ENCODE measurements at regions not wholly inside any gene's neighbourhood (a gene's known extent, or its start where the extent isn't known, plus 50 kb on each side); places are given as distances from the start of the nearest gene placed in this dataset.

DNA sequence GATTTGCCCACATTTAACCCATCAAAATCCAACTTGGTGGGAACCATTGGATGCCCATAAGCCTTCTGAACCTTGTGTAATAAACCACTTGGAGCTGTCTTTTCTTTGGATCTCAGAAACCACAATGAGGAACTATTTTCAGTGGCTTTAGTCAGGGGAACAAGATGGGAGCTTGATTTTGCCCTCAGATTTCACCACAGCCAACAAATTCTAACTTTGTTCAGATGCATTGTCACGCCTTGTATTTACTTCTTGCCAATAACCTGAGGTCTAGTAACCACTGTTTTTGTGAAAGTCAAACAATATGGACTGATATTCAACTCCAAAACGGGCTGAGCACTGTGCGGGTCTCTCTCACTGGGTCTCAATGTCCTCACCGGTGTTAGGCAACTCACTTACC lies 508.2 kb downstream of the TNS1 start:
- Histone ChIP-seq H3K4me3 (ENCODE audit: low read length) (no peak overlapping the region), H3K27ac (ENCODE audit: low read length) (no peak overlapping the region), H3K36me3 (ENCODE audit: control insufficient read depth, insufficient read depth, low read length) (no peaks in the 10 kb centered on the region), H3K9me3 (ENCODE audit: control insufficient read depth, insufficient read depth, low read length) (no peaks in the 10 kb centered on the region), H3K27me3 (ENCODE audit: control insufficient read depth, insufficient read depth, low read length) (no peaks in the 10 kb centered on the region), H3K4me1 (ENCODE audit: control insufficient read depth, insufficient read depth, low read length) (no peaks in the 10 kb centered on the region)
- no peak for DNase-seq (ENCODE audit: low read depth, low spot score)
- no CpG with 5 or more reads among the region's 4 CpGs for WGBS (ENCODE audit: insufficient coverage, insufficient read length)

DNA sequence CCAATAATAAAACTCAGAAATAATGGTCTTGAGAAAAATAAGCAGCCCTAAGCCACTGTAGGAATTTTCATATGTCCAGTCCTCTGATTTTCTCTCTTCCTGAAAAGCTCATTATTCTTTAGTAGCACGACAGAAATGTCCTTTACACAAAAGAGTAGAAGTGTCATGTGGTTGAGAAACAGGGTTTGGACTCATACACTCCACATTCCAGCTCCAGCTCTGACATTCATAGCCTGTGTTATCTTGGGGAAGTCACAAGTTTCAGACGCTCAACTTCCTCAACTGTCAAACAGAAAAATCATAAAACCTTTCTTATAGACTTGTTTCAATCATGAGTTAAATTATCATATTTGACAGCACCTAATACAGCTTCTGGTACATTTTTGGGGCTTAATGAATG lies 511.5 kb downstream of the TNS1 start:
- H3K27me3 ChIP-seq (ENCODE audit: control insufficient read depth, insufficient read depth, low read length) = no peaks in the 10 kb centered on the region
- DNase-seq (ENCODE audit: low read depth, low spot score) = no peak

DNA sequence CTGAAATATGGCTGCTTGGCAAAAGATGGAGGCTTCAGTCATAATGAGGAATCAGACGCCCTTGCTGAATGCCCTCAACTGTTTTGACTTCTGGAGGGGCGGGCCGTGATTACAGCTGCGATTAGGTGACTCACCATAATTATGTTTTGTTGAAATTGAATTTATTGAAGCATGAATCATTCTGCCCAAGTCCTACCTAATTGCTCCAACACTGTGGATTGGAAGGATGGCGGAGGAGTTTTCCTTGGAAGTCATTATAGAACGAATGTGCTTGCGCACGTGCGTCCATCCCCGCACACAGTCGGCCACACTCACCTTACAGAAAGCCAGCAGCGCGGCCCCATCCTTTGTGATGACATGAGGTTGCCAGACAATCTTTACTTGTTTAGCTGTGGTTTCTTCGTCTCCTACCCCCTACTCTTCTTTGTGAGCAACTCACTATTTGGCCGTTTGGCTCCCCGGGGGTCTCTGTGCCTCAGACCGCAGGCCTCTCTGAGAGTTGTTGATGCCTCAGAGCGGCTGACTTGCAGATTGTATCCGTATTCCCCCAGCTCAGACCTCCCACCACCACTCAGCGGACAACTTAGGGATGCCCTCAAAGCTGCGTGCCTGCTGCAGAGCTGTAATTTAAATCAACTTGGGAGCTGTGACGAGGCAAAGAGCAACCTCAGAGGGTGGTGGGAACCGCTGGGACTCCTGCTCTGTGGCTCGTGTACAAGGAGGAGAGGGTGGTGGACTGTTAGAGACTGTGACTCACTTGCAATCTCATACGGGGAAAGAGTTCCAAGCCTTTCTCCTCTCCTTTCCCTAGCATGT lies 513.4 kb downstream of the TNS1 start:
- no peak for DNase-seq (ENCODE audit: low read depth, low spot score)
- Histone ChIP-seq H3K36me3 (ENCODE audit: control insufficient read depth, insufficient read depth, low read length) (no peaks in the 10 kb centered on the region), H3K9me3 (ENCODE audit: control insufficient read depth, insufficient read depth, low read length) (no peaks in the 10 kb centered on the region), H3K27me3 (ENCODE audit: control insufficient read depth, insufficient read depth, low read length) (no peaks in the 10 kb centered on the region), H3K4me3 (ENCODE audit: low read length) (no peak overlapping the region), H3K4me1 (ENCODE audit: control insufficient read depth, insufficient read depth, low read length) (no peaks in the 10 kb centered on the region), H3K27ac (ENCODE audit: low read length) (no peak overlapping the region)
- WGBS (ENCODE audit: insufficient coverage, insufficient read length) = no CpG with 5 or more reads among the region's 25 CpGs

More for the DNA sequence above, 511.5 kb downstream of the TNS1 start:
- no peaks in the 10 kb centered on the region for H3K9me3 ChIP-seq (ENCODE audit: control insufficient read depth, insufficient read depth, low read length)
- no peak overlapping the region for H3K27ac ChIP-seq (ENCODE audit: low read length)
- no peaks in the 10 kb centered on the region for H3K36me3 ChIP-seq (ENCODE audit: control insufficient read depth, insufficient read depth, low read length)
- no peak overlapping the region for H3K4me3 ChIP-seq (ENCODE audit: low read length)
- no CpG with 5 or more reads among the region's 2 CpGs for WGBS (ENCODE audit: insufficient coverage, insufficient read length)
- H3K4me1 ChIP-seq (ENCODE audit: control insufficient read depth, insufficient read depth, low read length) = no peaks in the 10 kb centered on the region

DNA sequence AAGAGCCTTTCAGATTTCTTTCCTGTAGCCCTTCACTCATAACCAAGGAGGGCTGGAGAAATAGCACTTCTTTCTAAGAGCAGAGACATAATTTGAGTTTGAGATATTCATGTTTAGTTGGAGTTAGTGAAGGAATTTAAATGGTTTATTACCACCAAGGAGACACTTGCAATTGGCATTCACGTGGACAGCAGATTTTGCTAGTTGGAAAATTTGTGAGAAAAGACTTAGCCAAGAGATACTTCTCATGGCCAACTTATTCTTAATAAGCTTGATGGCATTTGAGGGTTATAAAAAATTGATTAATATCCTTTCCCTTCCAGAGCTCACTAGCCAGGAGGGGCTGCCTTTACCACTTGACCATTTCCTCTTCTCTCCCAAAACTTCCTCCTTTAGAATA lies 518.7 kb downstream of the TNS1 start:
- H3K27ac ChIP-seq (ENCODE audit: low read length) = no peak overlapping the region
- no CpG with 5 or more reads among the region's 1 CpG for WGBS (ENCODE audit: insufficient coverage, insufficient read length)
- H3K4me1 ChIP-seq (ENCODE audit: control insufficient read depth, insufficient read depth, low read length) = no peaks in the 10 kb centered on the region
- H3K27me3 ChIP-seq (ENCODE audit: control insufficient read depth, insufficient read depth, low read length) = no peaks in the 10 kb centered on the region
- H3K36me3 ChIP-seq (ENCODE audit: control insufficient read depth, insufficient read depth, low read length) = no peaks in the 10 kb centered on the region
- DNase-seq (ENCODE audit: low read depth, low spot score) = no peak
- no peak overlapping the region for H3K4me3 ChIP-seq (ENCODE audit: low read length)
- H3K9me3 ChIP-seq (ENCODE audit: control insufficient read depth, insufficient read depth, low read length) = no peaks in the 10 kb centered on the region

DNA sequence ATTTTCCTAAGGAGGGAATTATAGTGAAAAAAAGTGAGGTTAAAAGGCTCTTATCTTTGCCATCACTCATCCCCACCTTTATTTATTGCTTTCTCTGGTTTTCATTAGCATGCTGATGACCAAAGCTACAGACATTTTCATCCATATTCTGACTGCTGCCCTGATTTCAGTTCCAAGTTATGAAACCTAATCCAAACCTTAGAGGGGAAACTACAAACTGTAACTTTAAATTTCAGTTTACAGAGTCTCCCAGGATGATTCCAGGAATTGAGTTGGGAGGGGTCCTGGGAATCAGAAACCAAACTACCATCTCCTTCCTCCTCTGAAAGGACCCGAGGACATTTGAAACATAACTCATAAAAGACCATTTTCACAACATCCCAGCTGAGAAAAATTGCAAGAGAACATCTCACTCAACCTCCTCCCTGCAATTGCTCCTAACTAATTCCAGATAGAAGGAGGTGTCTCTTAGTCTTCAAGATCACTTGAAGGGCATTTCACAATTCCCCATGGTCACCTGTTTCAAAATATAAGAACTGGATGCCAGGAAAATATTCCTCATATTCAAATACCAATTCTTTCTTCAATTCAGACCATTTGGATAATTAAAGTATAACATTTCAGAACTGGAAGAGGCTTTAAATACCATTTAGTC lies 520.6 kb downstream of the TNS1 start:
- no peaks in the 10 kb centered on the region for H3K36me3 ChIP-seq (ENCODE audit: control insufficient read depth, insufficient read depth, low read length)
- no peaks in the 10 kb centered on the region for H3K27me3 ChIP-seq (ENCODE audit: control insufficient read depth, insufficient read depth, low read length)
- no peak overlapping the region for H3K4me3 ChIP-seq (ENCODE audit: low read length)
- no peak overlapping the region for H3K27ac ChIP-seq (ENCODE audit: low read length)
- H3K9me3 ChIP-seq (ENCODE audit: control insufficient read depth, insufficient read depth, low read length) = no peaks in the 10 kb centered on the region
- H3K4me1 ChIP-seq (ENCODE audit: control insufficient read depth, insufficient read depth, low read length) = peaks cover 3% of the 10 kb centered on the region; the same call in 1 of the 2 replicates
- DNase-seq (ENCODE audit: low read depth, low spot score) = no peak
- no CpG with 5 or more reads among the region's 1 CpG for WGBS (ENCODE audit: insufficient coverage, insufficient read length)

DNA sequence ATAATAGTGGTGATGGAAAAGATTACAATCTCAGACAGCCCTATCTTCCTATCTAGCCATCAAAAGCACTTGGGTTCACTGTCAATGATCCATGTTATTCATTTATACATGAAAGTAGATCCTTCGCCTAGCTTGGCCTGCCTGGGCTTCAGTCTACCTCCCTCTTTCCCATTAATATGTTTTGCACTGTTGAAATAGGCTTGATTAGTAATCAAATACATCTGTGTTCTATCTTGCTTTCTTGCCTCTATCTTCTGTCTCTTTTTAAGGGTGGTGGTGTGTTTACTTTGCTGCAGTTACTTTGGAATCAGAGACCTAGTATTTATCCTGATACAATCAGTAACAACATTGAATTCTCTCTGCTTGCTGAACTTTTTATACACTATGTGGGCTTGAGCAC lies 521.2 kb downstream of the TNS1 start:
- H3K4me3 ChIP-seq (ENCODE audit: low read length) = no peak overlapping the region
- H3K36me3 ChIP-seq (ENCODE audit: control insufficient read depth, insufficient read depth, low read length) = no peaks in the 10 kb centered on the region
- no peak overlapping the region for H3K27ac ChIP-seq (ENCODE audit: low read length)
- WGBS (ENCODE audit: insufficient coverage, insufficient read length) = no CpG with 5 or more reads among the region's 1 CpG
- no peaks in the 10 kb centered on the region for H3K27me3 ChIP-seq (ENCODE audit: control insufficient read depth, insufficient read depth, low read length)
- peaks cover 3% of the 10 kb centered on the region; the same call in 1 of the 2 replicates for H3K4me1 ChIP-seq (ENCODE audit: control insufficient read depth, insufficient read depth, low read length)
- no peak for DNase-seq (ENCODE audit: low read depth, low spot score)
- no peaks in the 10 kb centered on the region for H3K9me3 ChIP-seq (ENCODE audit: control insufficient read depth, insufficient read depth, low read length)

DNA sequence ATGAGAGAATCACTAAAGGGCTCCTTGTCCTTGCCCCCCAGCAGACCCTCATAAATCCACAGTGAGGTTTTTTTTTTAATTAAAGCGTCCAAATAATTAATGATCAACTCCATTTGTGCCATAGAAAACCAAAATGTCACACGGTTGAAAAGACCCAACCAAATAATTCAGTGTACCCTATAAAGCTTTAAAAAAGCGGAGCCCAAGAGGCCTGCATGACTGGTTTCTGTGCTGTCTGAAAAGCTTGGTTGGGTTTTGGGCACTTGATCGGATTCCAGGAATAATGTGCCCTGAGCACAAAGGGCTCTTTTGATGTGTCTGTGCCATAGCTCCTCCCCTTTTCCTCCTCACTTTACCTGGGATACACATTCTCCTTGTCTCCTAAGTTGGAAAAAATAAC lies 523.2 kb downstream of the TNS1 start:
- no peak overlapping the region for H3K4me3 ChIP-seq (ENCODE audit: low read length)
- no peaks in the 10 kb centered on the region for H3K27me3 ChIP-seq (ENCODE audit: control insufficient read depth, insufficient read depth, low read length)
- peaks cover 3% of the 10 kb centered on the region; the same call in 1 of the 2 replicates for H3K4me1 ChIP-seq (ENCODE audit: control insufficient read depth, insufficient read depth, low read length)
- no peaks in the 10 kb centered on the region for H3K9me3 ChIP-seq (ENCODE audit: control insufficient read depth, insufficient read depth, low read length)
- DNase-seq (ENCODE audit: low read depth, low spot score) = no peak
- no peaks in the 10 kb centered on the region for H3K36me3 ChIP-seq (ENCODE audit: control insufficient read depth, insufficient read depth, low read length)
- no peak overlapping the region for H3K27ac ChIP-seq (ENCODE audit: low read length)
- WGBS (ENCODE audit: insufficient coverage, insufficient read length) = no CpG with 5 or more reads among the region's 4 CpGs

DNA sequence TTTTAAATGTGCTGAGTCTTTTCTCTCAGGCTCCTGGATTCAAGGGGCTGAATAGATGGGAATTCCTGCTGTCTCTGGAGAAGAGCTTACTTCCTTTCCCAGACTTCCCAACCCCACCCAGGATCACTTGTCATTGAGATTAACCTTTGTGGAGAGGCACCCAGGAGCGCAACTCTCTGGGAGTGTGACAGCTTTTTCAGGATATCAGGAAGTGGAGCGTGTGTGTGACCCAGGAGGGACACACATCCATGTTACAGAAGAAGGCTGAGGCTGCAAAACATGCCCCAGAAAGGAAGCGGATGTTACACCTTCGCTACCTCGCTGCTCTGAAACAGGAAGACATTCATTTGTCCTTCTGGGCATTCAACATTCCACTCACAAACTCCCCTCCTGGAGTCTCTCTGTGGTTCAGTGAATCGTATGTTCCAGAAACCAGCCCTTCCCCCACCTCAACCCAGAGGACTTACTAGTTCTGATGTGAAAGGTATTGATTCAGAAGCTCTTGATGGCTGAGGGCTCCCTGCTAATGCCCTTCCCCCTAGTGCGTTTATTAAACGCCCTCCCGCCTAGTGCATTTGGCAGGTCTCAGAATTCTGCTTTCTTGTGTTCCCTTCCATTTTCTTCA lies 523.9 kb downstream of the TNS1 start:
- no CpG with 5 or more reads among the region's 9 CpGs for WGBS (ENCODE audit: insufficient coverage, insufficient read length)
- no peaks in the 10 kb centered on the region for H3K27me3 ChIP-seq (ENCODE audit: control insufficient read depth, insufficient read depth, low read length)
- H3K36me3 ChIP-seq (ENCODE audit: control insufficient read depth, insufficient read depth, low read length) = no peaks in the 10 kb centered on the region
- no peak overlapping the region for H3K4me3 ChIP-seq (ENCODE audit: low read length)
- H3K4me1 ChIP-seq (ENCODE audit: control insufficient read depth, insufficient read depth, low read length) = peaks cover 3% of the 10 kb centered on the region; the same call in 1 of the 2 replicates
- no peak overlapping the region for H3K27ac ChIP-seq (ENCODE audit: low read length)
- no peak for DNase-seq (ENCODE audit: low read depth, low spot score)
- H3K9me3 ChIP-seq (ENCODE audit: control insufficient read depth, insufficient read depth, low read length) = no peaks in the 10 kb centered on the region

DNA sequence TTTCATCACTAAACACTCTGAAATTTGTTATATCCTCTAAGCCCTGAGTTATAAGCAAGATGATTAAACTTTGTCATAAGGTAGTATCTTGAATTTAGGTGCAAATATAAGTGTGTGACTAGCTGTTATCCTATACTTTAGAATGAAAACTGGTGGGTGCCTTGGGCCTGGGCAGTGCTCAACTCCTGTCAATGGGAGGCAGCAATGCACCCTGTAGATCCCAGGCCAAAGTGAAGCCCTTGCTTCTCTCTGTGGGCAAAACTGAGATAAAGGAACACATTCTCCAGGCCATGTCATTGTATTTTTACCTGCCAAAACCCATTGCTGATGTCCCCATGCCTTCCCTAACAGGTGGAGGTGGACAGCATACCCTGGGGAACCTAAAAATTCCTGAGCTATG lies 525.2 kb downstream of the TNS1 start:
- Histone ChIP-seq H3K4me1 (ENCODE audit: control insufficient read depth, insufficient read depth, low read length) (peaks cover 3% of the 10 kb centered on the region; the same call in 1 of the 2 replicates), H3K27me3 (ENCODE audit: control insufficient read depth, insufficient read depth, low read length) (no peaks in the 10 kb centered on the region), H3K27ac (ENCODE audit: low read length) (no peak overlapping the region), H3K4me3 (ENCODE audit: low read length) (no peak overlapping the region), H3K9me3 (ENCODE audit: control insufficient read depth, insufficient read depth, low read length) (no peaks in the 10 kb centered on the region), H3K36me3 (ENCODE audit: control insufficient read depth, insufficient read depth, low read length) (no peaks in the 10 kb centered on the region)
- no peak for DNase-seq (ENCODE audit: low read depth, low spot score)

DNA sequence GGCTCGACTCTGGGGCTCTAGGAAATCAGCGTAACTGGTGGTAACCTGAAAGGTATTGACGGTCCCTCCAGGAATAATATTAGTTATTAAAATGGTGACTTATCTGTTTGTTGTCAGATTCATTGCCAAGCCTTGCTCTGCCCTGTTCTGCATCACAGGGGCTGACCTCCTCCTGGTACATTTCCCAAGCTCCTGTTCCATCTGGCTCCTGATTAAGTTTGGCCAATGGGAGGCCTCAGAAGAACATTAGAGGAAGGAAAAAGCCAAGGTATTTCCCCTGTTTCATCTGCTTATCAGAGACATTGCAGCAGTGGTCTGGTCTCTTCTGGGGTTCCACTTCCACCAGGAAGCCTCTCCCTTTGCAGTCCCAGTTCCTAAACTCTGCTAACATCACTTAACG lies 527.0 kb downstream of the TNS1 start:
- no peaks in the 10 kb centered on the region for H3K27me3 ChIP-seq (ENCODE audit: control insufficient read depth, insufficient read depth, low read length)
- no peak overlapping the region for H3K4me3 ChIP-seq (ENCODE audit: low read length)
- DNase-seq (ENCODE audit: low read depth, low spot score) = no peak
- WGBS (ENCODE audit: insufficient coverage, insufficient read length) = no CpG with 5 or more reads among the region's 4 CpGs
- no peaks in the 10 kb centered on the region for H3K9me3 ChIP-seq (ENCODE audit: control insufficient read depth, insufficient read depth, low read length)
- H3K4me1 ChIP-seq (ENCODE audit: control insufficient read depth, insufficient read depth, low read length) = peaks cover 3% of the 10 kb centered on the region; the same call in 1 of the 2 replicates
- H3K27ac ChIP-seq (ENCODE audit: low read length) = no peak overlapping the region
- H3K36me3 ChIP-seq (ENCODE audit: control insufficient read depth, insufficient read depth, low read length) = no peaks in the 10 kb centered on the region
